G401 (cell line): ENCODE measurements at regions not wholly inside any gene's neighbourhood (a gene's known extent, or its start where the extent isn't known, plus 50 kb on each side); places are given as distances from the start of the nearest gene placed in this dataset.
"Not testable (repeated sequence)": the region's sequence is repeated elsewhere in the genome, so short reads cannot be mapped to it uniquely, and the experiment has no call there.

Source experiments
- DNase-seq: peaks from one replicate; pipeline ENCODE4 v3.0.0-alpha.2; 2015; ENCODE audit warnings: low spot score
- in situ Hi-C: cut with HindIII; loops from 2 replicates; pipeline ENCODE4 v1.10.0; 2016; ENCODE audit warnings: low sequenced_read_pairs, mixed read lengths

DNA sequence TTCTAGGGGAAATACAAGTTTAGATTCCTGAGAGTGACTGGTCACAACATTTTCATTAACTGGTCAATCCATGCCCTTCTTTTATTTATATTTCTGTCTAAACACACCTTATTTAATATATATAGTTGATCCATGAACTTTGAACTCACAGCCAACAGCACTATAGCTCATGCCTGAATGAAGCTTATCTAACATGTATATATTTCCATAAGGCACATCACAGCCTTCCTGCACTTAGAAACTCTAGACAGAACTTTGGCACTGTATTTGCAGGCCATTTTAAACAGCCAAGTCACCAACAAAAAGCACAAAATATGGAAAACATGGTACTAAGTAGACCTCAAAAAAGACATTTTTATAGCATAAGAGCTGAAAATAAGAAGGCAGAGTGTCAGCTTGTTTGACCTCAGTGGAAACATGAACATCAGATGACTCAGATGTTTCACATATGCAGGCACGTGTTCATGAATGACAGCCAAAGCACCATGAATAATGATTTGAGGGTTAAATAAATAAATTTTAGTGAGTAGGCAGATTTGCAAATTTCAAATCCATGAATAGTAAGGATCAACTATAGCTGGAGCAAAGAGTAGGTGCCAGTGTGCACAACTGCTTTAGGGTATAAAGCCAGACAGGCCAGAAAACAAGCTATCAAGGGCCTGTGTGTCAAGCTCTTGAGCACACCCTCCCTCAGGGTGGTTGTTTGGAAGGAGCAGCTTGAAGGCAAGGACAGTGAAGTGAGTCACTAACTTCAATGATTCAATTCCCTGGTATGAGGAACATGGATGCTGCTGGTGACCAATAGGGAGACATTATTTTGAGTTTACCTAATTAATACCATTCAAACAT lies 88.9 kb upstream of the NT5E start:
- in situ Hi-C loops: no loop called here
- DNase-seq: no peak

DNA sequence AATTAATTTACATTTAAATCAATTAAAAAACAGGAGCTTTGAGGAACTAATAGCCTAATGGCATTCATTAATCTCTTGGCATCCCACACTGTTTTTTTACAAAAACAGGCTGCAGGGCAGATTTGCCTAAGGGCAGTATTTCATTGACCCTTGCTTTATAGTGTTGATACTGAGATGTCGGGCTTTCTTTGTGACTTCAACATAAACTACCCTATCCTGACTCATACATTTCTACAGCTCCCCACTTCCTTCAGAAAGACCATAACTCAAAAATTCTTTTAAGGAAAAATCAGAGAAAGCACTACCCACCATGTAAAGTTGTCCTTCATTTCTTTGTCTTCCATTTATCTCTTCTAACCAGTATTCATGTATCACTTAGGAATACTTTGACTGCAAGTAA lies 92.2 kb upstream of the NT5E start:
- in situ Hi-C loops: no loop called here
- DNase-seq: no peak

DNA sequence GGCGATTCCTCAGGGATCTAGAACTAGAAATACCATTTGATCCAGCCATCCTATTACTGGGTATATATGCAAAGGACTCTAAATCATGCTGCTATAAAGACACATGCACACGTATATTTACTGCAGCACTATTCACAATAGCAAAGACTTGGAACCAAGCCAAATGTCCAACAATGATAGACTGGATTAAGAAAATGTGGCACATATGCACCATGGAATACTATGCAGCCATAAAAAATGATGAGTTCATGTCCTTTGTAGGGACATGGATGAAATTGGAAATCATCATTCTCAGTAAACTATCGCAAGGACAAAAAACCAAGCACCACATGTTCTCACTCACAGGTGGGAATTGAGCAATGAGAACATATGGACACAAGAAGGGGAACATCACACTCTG lies 93.1 kb upstream of the NT5E start:
- DNase-seq, in situ Hi-C loops: not testable (repeated sequence)

DNA sequence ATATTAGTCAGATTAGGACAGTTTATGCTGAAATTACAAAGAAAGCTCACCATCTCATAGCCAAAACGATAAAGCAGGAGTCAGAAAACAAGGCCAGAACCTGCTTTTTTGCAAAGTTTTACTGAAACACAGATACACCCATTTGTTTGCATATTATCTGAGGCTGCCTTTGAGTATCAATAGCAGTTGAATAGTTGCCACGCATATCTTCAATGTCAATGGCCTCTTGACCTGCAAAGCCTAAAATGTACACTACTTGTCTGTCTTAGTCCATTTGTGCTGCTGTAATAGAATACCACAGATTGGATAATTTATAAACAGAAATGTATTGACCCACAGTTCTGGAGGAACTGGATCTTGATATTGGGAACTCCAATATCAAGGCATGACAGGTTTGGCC lies 94.1 kb upstream of the NT5E start:
- DNase-seq: no peak
- in situ Hi-C loops: no loop called here

DNA sequence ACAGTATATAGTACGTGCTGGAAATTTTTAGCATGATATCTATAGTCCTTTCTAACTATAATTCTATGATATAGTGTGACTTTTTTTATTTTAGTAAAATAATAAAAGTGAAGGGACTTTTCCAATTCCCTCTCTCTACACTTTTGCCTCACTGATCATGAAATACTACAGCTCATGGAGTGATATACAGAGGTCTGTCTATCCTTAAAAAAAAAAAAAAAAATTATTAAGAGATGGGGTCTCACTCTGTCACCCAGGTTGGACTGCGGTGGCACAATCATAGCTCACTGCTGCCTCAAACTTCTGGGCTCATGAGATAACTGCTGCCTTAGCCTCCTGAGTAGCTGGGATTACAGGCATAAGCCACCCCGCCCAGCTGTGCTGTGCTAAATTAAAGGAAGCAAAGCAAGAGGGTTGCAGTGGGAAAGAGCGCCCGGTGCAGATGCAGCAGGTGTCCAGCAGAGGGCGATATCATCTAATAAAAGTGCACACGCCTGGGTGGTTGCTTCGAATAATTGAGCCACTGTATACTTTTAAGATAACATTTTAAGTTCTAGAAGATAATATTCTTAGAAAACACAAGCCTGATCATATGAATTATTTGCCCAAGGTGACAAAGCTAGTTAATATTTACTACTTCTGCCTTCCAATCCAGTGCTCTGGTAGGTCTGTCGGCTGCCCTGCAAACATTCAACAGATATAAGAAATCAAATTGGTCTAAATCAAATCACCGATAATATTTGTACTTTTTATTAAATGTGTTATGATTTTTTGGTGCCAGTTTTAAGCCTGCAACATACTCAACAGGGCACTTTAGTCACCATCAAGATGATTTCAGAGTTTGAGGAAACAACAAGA lies 94.9 kb upstream of the NT5E start:
- DNase-seq: peak; percentile 44
- in situ Hi-C loops: no loop called here

DNA sequence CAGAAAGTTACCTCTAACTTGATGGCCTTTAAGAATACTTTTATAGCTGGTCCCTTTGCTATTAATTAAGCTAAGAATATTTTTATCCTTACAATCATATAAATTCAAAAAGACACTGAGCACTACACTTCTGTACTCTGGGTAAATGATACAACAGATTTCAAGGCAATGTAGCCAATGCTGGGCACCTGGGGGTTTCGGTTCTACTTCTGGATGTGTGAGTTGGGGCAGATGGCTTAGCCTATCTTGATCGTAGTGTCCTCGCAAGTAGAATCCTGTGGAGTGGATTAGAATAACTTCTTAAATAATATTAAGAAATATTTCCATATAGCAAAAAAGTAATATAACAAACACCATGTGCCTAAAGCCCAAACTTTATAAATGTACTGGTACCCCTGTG lies 96.9 kb upstream of the NT5E start:
- no peak for DNase-seq
- in situ Hi-C loops: no loop called here

DNA sequence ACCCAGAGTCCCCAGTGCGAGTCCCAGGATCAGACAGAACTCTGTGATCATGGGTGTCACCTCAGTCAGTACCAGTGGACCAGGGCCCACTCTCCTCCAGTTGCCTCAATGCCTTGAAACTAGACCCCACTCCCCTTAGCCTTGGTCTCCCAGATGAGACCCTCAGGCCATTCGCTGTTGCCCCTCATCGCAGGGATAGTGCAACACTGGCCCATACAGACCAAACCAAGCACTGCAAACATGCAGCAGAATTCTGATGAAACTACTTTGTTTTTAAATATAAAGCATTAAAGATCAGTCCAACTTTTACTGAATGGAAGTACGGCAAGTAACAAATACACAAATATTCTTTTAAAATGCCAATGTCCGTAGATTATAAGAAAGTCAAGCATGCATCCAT lies 101.2 kb upstream of the NT5E start:
- in situ Hi-C loops: no loop called here
- DNase-seq: no peak

DNA sequence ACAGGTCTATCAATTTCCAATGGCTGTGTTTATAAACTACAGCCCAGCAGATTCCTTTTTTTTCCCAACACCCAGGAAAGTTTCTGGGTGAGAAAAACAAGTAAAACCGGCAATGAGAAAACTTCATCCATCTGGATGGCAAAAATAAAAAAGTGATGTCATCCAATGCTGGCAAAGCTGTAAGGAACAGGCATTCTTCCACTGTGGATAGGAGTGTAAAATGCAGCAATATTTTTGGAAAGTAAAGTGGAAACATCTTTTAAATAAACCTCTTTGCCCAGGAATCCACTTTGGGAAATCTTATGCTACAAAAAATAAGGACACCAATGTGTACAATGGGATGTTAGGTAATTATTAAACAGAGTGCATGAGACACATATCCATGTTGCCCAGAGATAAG lies 102.1 kb upstream of the NT5E start:
- no peak for DNase-seq
- in situ Hi-C loops: no loop called here

DNA sequence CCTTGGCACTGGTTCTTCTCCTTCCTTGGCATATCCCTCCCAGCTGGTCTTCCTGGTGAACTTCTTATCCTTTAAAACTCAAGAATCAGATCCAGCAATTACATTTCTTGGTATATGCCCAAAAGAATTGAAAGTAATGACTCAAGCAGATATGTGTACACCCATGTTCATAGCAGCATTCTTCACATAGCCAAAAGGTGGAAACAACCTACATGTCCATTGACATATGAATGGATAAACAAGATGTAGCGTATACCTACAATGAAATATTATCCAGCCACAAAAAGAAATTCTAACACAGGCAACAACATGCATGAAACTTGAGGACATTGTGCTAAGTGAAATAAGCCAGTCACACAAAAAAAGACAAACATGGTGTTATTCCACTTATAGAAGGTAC lies 103.7 kb upstream of the NT5E start:
- in situ Hi-C loops: no loop called here
- DNase-seq: no peak

DNA sequence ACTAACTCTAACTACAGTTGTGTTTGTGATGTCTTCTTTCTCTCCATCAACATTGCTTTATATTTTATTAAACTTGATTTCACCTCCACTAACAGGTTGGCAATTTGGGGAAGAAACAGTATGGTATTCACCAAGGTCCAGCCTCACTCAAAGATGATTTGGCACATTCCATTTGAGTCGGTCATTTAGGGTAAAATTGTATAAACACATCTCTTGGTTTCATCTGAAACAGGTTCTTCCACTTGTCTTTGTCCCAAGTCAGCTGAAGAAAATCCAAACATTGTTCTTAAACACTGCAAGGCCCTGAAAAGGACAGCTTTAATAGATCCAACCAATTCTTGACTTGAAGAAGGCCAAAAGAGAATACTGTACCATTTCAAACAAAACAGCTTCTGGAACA lies 104.9 kb upstream of the NT5E start:
- DNase-seq: no peak
- in situ Hi-C loops: no loop called here

DNA sequence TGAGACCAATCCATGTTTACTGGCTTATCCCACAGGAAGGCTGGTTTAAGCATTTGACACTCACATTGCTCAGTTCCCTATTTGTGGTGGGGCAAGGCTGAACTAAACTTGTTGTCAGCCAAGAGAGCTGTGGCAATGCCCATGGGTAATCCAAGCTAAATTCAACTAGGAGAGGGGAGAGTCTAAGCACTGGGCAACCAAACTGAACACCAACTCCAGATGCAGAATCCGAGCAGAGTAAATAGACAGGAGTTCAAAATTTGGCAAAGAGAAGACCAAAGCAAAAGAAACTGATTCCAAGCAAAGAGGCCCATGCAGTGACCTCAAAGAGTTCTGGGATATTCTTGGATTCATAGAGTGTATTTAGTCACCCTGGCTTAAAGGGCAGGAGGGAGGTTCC lies 106.5 kb upstream of the NT5E start:
- no peak for DNase-seq
- in situ Hi-C loops: no loop called here

DNA sequence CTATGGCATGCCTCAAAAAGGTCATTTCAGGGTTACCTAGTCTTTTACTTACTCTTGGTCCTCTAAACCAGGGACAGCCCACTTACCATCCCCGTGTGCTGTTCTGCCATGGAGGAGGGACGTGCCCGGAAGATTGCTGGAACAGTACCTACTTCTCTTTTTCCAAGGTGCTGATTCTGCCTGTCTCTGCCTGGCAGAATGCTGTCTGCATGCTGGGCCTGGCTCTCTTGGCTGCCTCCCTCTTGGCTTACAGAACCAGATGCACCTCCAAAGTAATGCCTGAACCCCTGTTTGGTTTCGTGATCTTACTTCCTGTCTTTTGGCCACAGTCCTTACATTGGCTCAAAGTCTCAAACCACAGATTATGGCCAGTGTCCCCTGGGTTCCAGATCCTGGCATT lies 120.7 kb upstream of the NT5E start:
- in situ Hi-C loops: no loop called here
- no peak for DNase-seq

DNA sequence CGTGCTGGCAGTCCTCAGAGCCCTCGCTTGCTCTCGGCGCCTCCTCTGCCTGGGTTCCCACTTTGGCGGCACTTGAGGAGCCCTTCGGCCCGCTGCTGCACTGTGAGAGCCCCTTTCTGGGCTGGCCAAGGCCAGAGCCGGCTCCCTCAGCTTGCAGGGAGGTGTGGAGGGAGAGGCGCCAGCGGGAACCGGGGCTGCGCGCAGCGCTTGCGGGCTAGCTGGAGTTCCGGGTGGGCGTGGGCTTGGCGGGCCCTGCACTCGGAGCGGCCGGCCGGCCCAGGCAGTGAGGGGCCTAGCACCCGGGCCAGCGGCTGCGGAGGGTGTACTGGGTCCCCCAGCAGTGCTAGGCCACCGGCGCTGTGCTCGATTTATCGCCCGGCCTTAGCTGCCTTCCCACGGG lies 124.1 kb upstream of the NT5E start:
- in situ Hi-C loops, DNase-seq: not testable (repeated sequence)

DNA sequence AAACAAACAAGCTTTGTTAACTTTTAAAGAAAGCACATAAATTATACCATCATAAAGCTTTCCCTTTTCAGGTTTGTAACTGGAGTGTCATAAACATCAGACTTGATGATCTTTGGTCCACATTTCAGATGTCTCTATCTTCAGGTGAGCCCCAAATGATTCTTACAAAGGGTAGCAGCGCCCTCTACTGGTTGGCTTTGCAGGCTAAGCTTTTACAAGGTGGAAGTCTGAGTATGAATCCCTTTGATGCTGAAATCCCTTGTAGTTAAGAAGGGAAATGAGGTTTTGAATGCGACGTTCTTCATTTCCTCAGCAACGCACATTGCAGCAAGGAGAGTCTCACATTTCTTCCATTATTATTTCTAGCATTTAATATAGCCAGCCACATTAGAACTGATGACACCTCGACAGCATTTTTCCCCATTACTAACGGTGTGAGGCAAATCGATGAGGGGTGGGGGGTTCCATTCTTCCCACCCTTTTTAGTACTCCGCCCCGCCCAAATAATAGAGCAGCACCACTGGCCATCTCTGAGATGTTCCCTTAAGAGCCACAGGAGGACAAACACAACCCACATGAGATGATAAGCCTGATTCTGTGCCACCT lies 126.3 kb upstream of the NT5E start:
- in situ Hi-C loops: no loop called here
- DNase-seq: peak; percentile 68

DNA sequence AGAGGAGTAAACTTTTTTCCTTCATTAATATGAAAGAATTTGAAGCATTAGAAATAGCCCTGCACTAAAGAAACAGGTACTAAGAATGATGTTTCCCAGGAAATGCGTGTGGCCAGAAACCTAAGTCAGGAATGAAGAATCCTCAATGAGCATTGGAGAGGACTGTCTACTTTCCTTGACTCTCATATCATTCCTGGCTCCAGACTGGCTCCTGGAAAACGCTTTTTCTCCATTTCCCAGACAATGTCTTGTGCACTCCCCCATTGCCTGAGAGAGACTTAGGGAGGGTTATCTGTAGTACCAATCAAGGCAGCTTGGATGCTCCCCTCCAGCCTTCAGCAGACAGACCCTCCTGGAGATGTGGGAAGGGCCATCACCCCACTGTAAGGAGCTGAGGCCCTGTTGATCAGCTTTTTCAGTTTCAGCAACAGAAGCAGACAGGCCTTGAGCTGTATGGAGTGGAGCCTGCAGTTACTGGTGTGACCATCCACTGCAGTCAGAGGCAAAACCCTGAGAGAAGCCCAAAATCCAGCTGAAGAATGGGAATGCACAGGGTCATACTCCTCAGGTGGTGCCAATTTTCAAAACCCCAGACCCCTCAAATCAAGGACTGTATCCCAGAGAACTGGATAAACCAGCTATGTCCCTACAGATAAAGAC lies 127.3 kb upstream of the NT5E start:
- DNase-seq: no peak
- in situ Hi-C loops: no loop called here

DNA sequence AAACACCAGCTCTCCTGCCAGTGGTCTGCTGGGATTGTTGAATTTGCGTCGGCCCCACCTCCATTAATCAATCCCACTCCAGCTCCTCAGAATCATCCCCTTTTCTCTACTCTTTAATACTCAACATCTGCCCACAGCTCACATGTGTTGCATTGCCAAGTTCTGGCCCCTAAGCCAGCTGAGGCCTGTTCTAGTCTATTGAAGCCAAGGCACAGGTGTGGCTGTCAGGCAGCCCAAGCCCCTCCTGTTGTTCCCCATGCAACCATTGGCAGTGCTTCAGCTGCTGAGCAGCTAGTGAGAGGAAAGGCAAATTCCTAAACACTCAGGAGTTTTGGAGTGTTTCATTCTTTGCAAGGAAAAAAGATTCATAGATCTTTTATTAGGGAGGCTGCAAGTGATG lies 128.0 kb upstream of the NT5E start:
- DNase-seq: no peak
- in situ Hi-C loops: no loop called here

DNA sequence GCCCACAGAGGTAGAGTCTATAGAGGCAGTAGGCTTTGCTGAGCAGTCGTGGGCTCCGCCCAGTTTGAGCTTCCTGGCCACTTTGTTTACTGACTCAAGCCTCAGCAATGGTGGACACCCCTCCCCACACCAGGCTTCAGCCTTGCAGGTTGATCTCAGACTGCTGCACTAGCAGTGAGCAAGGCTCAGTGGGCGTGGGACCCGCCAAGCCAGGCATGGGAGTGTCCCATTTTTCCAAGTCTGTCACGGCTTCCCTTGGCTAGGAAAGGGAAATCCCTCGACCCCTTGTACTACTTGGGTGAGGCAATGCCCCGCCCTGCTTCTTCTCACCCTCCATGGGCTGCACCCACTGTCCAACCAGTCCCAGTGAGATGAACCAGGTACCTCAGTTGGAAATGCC lies 135.3 kb upstream of the NT5E start:
- in situ Hi-C loops: no loop called here
- no peak for DNase-seq

DNA sequence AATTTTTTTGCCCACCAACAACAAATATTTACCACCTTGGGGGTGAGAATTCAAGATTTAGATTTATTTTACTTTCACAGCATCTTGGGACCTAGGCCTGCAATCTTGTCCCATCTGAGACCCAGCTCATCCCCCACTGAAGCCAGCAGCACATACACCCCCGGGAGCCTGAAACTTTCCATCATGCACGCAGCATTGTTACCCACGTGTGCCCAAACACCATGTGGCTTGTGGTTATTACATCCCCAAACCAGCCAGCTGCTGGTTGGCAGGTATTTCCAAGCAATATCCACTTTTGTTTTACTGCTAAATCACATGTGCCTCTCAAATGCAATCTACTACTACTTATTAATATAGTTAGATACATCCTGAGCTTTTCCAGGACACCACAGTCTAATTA lies 149.3 kb upstream of the NT5E start:
- in situ Hi-C loops: no loop called here

DNA sequence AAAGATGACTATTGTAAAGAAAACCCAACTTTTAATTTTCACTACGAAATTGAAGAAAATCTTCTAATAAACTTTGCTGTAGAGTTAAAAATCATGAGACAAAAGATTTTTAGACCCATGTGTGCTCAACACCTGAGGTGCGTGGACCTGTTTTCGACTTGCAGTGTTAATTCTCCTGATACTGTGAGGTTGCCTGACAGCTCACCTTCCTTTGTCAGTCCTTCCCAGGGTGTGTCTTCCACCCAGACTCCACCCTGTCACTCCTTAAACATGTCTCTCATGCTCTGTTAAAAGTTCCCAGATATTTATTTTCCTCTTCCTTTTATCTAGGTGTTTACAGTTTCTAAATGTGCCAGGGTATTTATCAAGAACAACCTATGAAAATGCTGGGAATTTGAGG lies 151.3 kb upstream of the NT5E start:
- in situ Hi-C loops: no loop called here
- DNase-seq: no peak

More for the DNA sequence above, 149.3 kb upstream of the NT5E start:
- no peak for DNase-seq

DNA sequence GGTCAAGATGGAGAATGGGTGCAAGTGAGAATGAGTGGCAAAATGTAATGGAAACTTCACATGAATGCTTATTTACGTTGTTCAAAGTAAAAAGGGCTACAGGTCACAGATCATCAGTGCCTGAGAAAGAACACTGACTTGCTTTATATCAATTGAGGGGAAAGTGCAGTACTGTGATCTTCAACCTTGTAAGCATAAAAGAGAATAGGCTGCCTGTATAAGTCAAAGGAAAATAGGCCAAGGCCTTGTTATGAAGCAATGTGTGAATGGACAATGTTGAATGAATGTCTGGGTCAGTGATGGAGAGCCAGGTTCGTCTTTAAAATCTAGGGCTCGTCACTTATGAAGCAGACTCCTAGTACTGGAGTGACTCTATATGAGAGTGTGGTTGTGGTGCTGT lies 158.6 kb upstream of the NT5E start:
- DNase-seq: no peak
- in situ Hi-C loops: no loop called here
